ENCODE measurements at regions not wholly inside any gene's neighbourhood (a gene's known extent, or its start where the extent isn't known, plus 50 kb on each side); places are given as distances from the start of the nearest gene placed in this dataset.

GRCh38 chr22:17281440-17281841 lies 62.2 kb upstream of the ADA2 start:
- TF ChIP-seq CTCF (conservative IDR thresholded peaks at IDR 0.05): no peak
- H3K27ac ChIP-seq: no peak overlapping the region

GRCh38 chr22:17281026-17281425 lies 61.8 kb upstream of the ADA2 start:
- no peak overlapping the region for H3K27ac ChIP-seq
- TF ChIP-seq CTCF (conservative IDR thresholded peaks at IDR 0.05): no peak

GRCh38 chr22:17272511-17272991 lies 53.3 kb upstream of the ADA2 start:
- no peak for TF ChIP-seq CTCF (conservative IDR thresholded peaks at IDR 0.05)

GRCh38 chr22:17271711-17272451 lies 52.6 kb upstream of the ADA2 start:
- H3K27ac ChIP-seq: no peak overlapping the region
- no peak for TF ChIP-seq CTCF (conservative IDR thresholded peaks at IDR 0.05)

More at GRCh38 chr22:17272511-17272991, 53.3 kb upstream of the ADA2 start:
- H3K27ac ChIP-seq: no peak overlapping the region

GRCh38 chr22:17269607-17270261 lies 50.5 kb upstream of the ADA2 start:
- no peak overlapping the region for H3K27ac ChIP-seq
- no peak for TF ChIP-seq CTCF (conservative IDR thresholded peaks at IDR 0.05)

GRCh38 chr22:17269224-17269606 lies 50.0 kb upstream of the ADA2 start:
- no peak for TF ChIP-seq CTCF (conservative IDR thresholded peaks at IDR 0.05)
- H3K27ac ChIP-seq: no peak overlapping the region

All from VCaP (cell line).